ENCODE measurements at regions not wholly inside any gene's neighbourhood (a gene's known extent, or its start where the extent isn't known, plus 50 kb on each side); places are given as distances from the start of the nearest gene placed in this dataset.
A peak's percentile ranks its signal among the peaks of the same experiment; 100 is the strongest.
"Not testable (repeated sequence)": the region's sequence is repeated elsewhere in the genome, so short reads cannot be mapped to it uniquely, and the experiment has no call there.

DNA sequence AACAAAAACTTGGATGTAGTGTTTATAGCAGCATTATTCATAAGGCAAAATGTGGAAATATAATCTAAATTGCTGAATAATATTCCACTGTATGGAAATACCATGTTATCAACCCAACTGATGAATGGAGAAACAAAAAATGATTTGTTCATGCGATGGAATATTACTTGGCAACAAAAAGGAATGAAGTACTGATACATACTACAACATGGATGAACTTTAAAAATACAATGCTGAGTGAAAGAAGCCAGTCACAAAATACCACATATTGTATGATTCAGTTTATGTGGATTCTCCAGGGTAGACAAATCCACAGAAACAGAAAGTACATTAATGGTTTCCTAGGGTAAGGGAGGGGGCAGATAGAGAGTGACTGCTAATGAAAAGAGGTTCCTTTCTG is 83.7 kb upstream of the DNAH5 start:
- DNase-seq (no peak), ATAC-seq (no peak)
- TF ChIP-seq, protein P1, sequence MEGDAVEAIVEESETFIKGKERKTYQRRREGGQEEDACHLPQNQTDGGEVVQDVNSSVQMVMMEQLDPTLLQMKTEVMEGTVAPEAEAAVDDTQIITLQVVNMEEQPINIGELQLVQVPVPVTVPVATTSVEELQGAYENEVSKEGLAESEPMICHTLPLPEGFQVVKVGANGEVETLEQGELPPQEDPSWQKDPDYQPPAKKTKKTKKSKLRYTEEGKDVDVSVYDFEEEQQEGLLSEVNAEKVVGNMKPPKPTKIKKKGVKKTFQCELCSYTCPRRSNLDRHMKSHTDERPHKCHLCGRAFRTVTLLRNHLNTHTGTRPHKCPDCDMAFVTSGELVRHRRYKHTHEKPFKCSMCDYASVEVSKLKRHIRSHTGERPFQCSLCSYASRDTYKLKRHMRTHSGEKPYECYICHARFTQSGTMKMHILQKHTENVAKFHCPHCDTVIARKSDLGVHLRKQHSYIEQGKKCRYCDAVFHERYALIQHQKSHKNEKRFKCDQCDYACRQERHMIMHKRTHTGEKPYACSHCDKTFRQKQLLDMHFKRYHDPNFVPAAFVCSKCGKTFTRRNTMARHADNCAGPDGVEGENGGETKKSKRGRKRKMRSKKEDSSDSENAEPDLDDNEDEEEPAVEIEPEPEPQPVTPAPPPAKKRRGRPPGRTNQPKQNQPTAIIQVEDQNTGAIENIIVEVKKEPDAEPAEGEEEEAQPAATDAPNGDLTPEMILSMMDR (IDR thresholded peaks at IDR 0.05), result no peak
- H3K9me3 ChIP-seq, result no peaks in the 10 kb centered on the region
- H3K27ac ChIP-seq, result no peak overlapping the region
- no peaks in the 10 kb centered on the region for H3K4me1 ChIP-seq
- H3K4me3 ChIP-seq, result no peak overlapping the region
- no peaks in the 10 kb centered on the region for H3K27me3 ChIP-seq (ENCODE audit: low read depth)
- no peaks in the 10 kb centered on the region for H3K36me3 ChIP-seq
- intact Hi-C loops (cut with DNase I), result no loop called here

DNA sequence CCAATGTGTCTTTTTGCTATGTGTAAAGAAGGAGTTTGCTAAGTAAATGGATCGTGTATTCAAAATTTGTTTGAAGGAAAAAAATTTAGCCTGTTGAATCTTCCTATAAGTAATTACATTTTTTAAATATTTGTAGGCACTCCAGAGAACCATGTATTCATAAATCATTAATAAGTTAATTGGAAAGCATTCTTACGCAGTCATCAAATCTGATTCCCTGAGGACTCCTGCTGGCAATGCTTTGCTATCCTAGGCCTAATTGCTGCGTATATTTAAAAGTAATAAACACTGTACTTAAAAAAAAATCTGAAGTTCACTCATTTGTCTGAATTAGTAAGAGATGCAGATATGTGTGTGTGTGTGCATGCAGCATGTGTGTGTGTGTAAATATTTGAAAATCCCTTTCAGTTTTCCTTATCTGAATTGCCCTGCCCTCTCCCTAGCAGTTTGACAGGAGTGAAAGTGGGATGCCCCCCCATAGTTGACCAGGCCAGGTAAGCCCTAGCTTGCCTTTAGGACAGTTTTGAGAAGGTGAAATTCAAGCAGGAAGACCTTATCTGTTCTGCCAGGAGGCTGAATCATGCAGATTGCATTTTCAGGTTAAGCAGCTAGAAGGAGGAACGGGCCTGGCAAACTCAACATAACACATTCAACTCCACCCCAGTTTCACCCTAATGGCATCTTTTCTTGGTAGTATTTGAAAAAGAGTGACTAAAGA is 81.2 kb upstream of the DNAH5 start:
- intact Hi-C loops (cut with DNase I), result no loop called here
- no peaks in the 10 kb centered on the region for H3K27me3 ChIP-seq (ENCODE audit: low read depth)
- TF ChIP-seq, protein P1 (IDR thresholded peaks at IDR 0.05), result no peak
- peak; percentile 38 to 79 for ATAC-seq
- H3K4me1 ChIP-seq, result no peaks in the 10 kb centered on the region
- H3K4me3 ChIP-seq, result no peak overlapping the region
- no peaks in the 10 kb centered on the region for H3K9me3 ChIP-seq
- no peak for DNase-seq
- no peaks in the 10 kb centered on the region for H3K36me3 ChIP-seq
- no peak overlapping the region for H3K27ac ChIP-seq

DNA sequence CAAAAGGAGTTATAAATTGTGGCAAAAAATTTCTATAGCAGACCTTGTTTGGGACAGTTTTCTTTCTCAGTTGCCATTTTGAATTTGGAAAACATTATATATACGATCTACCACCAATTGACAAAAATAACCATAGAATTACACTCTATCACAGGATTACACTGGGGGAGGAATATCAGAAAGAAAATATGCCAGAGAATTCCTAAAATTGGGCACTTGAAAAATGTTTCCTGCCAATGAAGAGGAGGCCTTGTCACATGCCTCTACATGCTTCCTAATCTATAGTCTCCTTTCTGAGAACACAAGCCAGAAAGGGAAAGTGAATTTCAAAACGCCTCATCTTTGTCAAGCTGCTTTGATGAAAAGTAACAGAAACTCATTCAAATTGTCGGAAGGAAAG is 78.5 kb upstream of the DNAH5 start:
- no peak overlapping the region for H3K27ac ChIP-seq
- no peak for DNase-seq
- intact Hi-C loops (cut with DNase I), result no loop called here
- no peaks in the 10 kb centered on the region for H3K27me3 ChIP-seq (ENCODE audit: low read depth)
- no peaks in the 10 kb centered on the region for H3K9me3 ChIP-seq
- no peak for ATAC-seq
- H3K4me1 ChIP-seq, result no peaks in the 10 kb centered on the region
- H3K4me3 ChIP-seq, result no peak overlapping the region
- no peaks in the 10 kb centered on the region for H3K36me3 ChIP-seq
- TF ChIP-seq, protein P1 (IDR thresholded peaks at IDR 0.05), result no peak

DNA sequence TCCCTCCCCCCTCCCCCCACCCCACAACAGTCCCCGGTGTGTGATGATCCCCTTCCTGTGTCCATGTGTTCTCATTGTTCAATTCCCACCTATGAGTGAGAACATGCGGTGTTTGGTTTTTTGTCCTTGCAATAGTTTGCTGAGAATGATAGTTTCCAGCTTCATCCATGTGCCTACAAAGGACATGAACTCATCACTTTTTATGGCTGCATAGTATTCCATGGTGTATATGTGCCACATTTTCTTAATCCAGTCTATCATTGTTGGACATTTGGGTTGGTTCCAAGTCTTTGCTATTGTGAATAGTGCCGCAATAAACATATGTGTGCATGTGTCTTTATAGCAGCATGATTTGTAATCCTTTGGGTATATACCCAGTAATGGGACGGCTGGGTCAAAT is 76.5 kb upstream of the DNAH5 start:
- H3K27me3 ChIP-seq (ENCODE audit: low read depth); DNase-seq; H3K4me3 ChIP-seq; intact Hi-C loops (cut with DNase I); H3K27ac ChIP-seq; H3K36me3 ChIP-seq; ATAC-seq; H3K4me1 ChIP-seq; H3K9me3 ChIP-seq: not testable (repeated sequence)

DNA sequence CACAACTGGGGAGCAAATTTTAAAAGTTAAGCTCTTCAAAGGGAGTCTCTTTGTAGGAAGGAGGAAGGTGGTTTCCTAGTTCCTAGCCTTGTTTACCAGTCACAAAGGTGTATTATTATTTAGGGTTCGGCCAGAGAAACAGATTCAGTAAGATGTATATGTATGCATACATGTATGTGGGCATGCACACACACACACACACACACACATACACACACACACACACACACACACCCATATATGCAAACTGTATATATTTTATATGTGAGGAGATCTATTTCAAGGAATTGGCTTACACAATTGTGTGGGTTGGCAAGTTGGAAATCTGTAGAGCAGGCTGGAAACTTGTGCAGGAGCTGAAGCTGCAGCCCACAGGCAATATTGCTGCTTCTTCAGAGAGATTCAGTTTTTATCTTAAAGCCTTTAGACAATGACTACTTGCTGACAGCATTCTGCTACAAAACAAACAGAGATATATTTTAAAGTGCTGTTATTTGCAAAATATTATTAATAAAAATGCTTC is 75.3 kb upstream of the DNAH5 start:
- H3K4me3 ChIP-seq, result no peak overlapping the region
- H3K27ac ChIP-seq, result no peak overlapping the region
- H3K36me3 ChIP-seq, result no peaks in the 10 kb centered on the region
- no peaks in the 10 kb centered on the region for H3K9me3 ChIP-seq
- no peaks in the 10 kb centered on the region for H3K4me1 ChIP-seq
- DNase-seq (no peak), ATAC-seq (no peak)
- intact Hi-C loops (cut with DNase I), result no loop called here
- TF ChIP-seq, protein P1 (IDR thresholded peaks at IDR 0.05), result no peak
- H3K27me3 ChIP-seq (ENCODE audit: low read depth), result no peaks in the 10 kb centered on the region

DNA sequence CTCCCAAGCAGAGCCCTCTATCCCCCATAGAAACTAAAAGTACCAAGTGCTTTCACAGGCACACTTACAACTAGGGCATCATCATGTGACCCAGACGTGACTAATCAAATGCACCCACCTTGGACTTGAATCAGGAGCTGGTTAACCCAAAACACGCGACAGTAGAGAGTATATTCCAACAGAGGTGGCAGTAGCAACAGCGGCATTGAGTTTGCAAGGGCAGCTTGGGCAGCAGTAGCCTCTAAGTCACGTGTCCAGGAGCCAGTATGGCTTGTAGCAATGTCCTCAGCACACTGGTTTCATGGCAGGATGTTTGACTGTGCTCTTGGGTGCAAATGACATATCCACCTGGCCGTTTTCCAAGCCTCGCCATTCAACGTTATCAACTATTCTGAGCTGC is 73.4 kb upstream of the DNAH5 start:
- no peaks in the 10 kb centered on the region for H3K9me3 ChIP-seq
- TF ChIP-seq, protein P1 (IDR thresholded peaks at IDR 0.05), result no peak
- intact Hi-C loops (cut with DNase I), result no loop called here
- H3K4me1 ChIP-seq, result no peaks in the 10 kb centered on the region
- ATAC-seq (no peak), DNase-seq (no peak)
- no peak overlapping the region for H3K27ac ChIP-seq
- no peaks in the 10 kb centered on the region for H3K36me3 ChIP-seq
- H3K27me3 ChIP-seq (ENCODE audit: low read depth), result no peaks in the 10 kb centered on the region
- H3K4me3 ChIP-seq, result no peak overlapping the region

Measured in lower lobe of right lung (tissue), 2 donors.